H9 (cell line): ENCODE measurements at regions not wholly inside any gene's neighbourhood (a gene's known extent, or its start where the extent isn't known, plus 50 kb on each side); places are given as distances from the start of the nearest gene placed in this dataset.

ENCODE experiments used
- DNase-seq: peaks from one replicate; pipeline ENCODE4 v3.0.0-alpha.2; 2017
- H2AFZ ChIP-seq: one replicate; pipeline ENCODE4 v1.6.1; 2013; ENCODE audit warnings: mild to moderate bottlenecking, low read length, control low read depth, moderate library complexity
- H2AK5ac ChIP-seq: 2 replicates; pipeline ENCODE4 v1.6.1; 2013; ENCODE audit warnings: low read length, control low read depth, mixed read lengths; ENCODE audit not compliant: insufficient read length
- H2BK120ac ChIP-seq: one replicate; pipeline ENCODE4 v1.6.1; 2013; ENCODE audit warnings: low read depth, mild to moderate bottlenecking, low read length, control low read depth, inconsistent platforms; ENCODE audit not compliant: poor library complexity, severe bottlenecking
- H2BK12ac ChIP-seq: 2 replicates; pipeline ENCODE4 v1.6.1; 2013; ENCODE audit warnings: low read length, control low read depth, mixed read lengths, low read depth; ENCODE audit not compliant: insufficient read length
- H2BK15ac ChIP-seq: 2 replicates; pipeline ENCODE4 v1.6.1; 2013; ENCODE audit warnings: low read depth, low read length, control low read depth
- H2BK20ac ChIP-seq: one replicate; pipeline ENCODE4 v1.6.1; 2013; ENCODE audit warnings: low read depth, mild to moderate bottlenecking, low read length, control low read depth, inconsistent platforms; ENCODE audit not compliant: poor library complexity, severe bottlenecking
- H2BK5ac ChIP-seq: 2 replicates; pipeline ENCODE4 v1.6.1; 2013; ENCODE audit warnings: low read length, control low read depth, mixed read lengths; ENCODE audit not compliant: insufficient read length
- H3K14ac ChIP-seq: 2 replicates; pipeline ENCODE4 v1.6.1; 2013; ENCODE audit warnings: low read length, control low read depth; ENCODE audit not compliant: insufficient read depth
- H3K18ac ChIP-seq: 2 replicates; pipeline ENCODE4 v1.6.1; 2013; ENCODE audit warnings: low read depth, mild to moderate bottlenecking, mixed read lengths, low read length, control low read depth; ENCODE audit not compliant: insufficient read length
- H3K23ac ChIP-seq: 2 replicates; pipeline ENCODE4 v1.6.1; 2013; ENCODE audit warnings: low read length, control low read depth, mixed read lengths, low read depth; ENCODE audit not compliant: insufficient read length
- H3K23me2 ChIP-seq: 2 replicates; pipeline ENCODE4 v1.6.1; 2013; ENCODE audit warnings: low read depth, mild to moderate bottlenecking, mixed read lengths, low read length, control low read depth; ENCODE audit not compliant: insufficient read length, poor library complexity, severe bottlenecking
- H3K27ac ChIP-seq: 2 replicates; pipeline ENCODE4 v1.5.1; 2013; ENCODE audit warnings: low read length, control low read depth, mixed read lengths, low read depth; ENCODE audit not compliant: insufficient read length
- H3K27me3 ChIP-seq: 2 replicates; pipeline ENCODE4 v1.6.1; 2013; ENCODE audit warnings: low read length, control low read depth, inconsistent platforms; ENCODE audit not compliant: insufficient read depth
- H3K4ac ChIP-seq: 2 replicates; pipeline ENCODE4 v1.6.1; 2013; ENCODE audit warnings: low read depth, mild to moderate bottlenecking, control low read depth, inconsistent platforms, low read length, moderate library complexity
- H3K4me1 ChIP-seq: 2 replicates; pipeline ENCODE4 v1.6.1; 2013; ENCODE audit warnings: low read length, control low read depth, inconsistent platforms; ENCODE audit not compliant: insufficient read depth
- H3K4me2 ChIP-seq: 2 replicates; pipeline ENCODE4 v1.6.1; 2013; ENCODE audit warnings: low read length, control low read depth, mixed read lengths; ENCODE audit not compliant: insufficient read length, insufficient read depth
- H3K56ac ChIP-seq: 2 replicates; pipeline ENCODE4 v1.6.1; 2013; ENCODE audit warnings: low read depth, mild to moderate bottlenecking, mixed read lengths, low read length, control low read depth; ENCODE audit not compliant: insufficient read length
- H3K79me1 ChIP-seq: 2 replicates; pipeline ENCODE4 v1.6.1; 2013; ENCODE audit warnings: low read depth, mild to moderate bottlenecking, moderate library complexity, low read length, control low read depth, inconsistent platforms; ENCODE audit not compliant: insufficient read depth, poor library complexity, severe bottlenecking
- H3K79me2 ChIP-seq: 2 replicates; pipeline ENCODE4 v1.6.1; 2013; ENCODE audit warnings: low read length, control low read depth, inconsistent platforms; ENCODE audit not compliant: insufficient read depth
- H3K9ac ChIP-seq: 2 replicates; pipeline ENCODE4 v1.6.1; 2013; ENCODE audit warnings: low read length, control low read depth, mixed read lengths; ENCODE audit not compliant: insufficient read length; ENCODE audit errors: extremely low read depth
- H3K9me3 ChIP-seq: one replicate; pipeline ENCODE4 v1.6.1; 2013; ENCODE audit warnings: low read depth, low read length, inconsistent platforms; ENCODE audit not compliant: control insufficient read depth
- H3T11ph ChIP-seq: one replicate; pipeline ENCODE4 v1.6.1; 2013; ENCODE audit warnings: mild to moderate bottlenecking, low read length, control low read depth, inconsistent platforms
- H4K20me1 ChIP-seq: one replicate; pipeline ENCODE4 v1.6.1; 2013; ENCODE audit not compliant: control insufficient read depth, insufficient read length, insufficient read depth
- H4K5ac ChIP-seq: 2 replicates; pipeline ENCODE4 v1.6.1; 2013; ENCODE audit warnings: low read depth, mild to moderate bottlenecking, mixed read lengths, low read length, control low read depth; ENCODE audit not compliant: insufficient read length
- H4K8ac ChIP-seq: replicated peaks from 2 replicates; pipeline ENCODE4 v1.6.1; 2013; ENCODE audit warnings: low read length, control low read depth, mixed read lengths, low read depth; ENCODE audit not compliant: insufficient read length
- H4K91ac ChIP-seq: 2 replicates; pipeline ENCODE4 v1.6.1; 2013; ENCODE audit warnings: low read depth, mild to moderate bottlenecking, moderate library complexity, mixed read lengths, low read length, control low read depth; ENCODE audit not compliant: insufficient read length
- H3K27ac Mint-ChIP-seq, 3 experiments: 2 replicates in 2 of 3; 3 replicates in 1 of 3; pipeline ENCODE4 v1.8.0; 2020 to 2021; ENCODE audit warnings: mixed read lengths in 3 of 3, mild to moderate bottlenecking in 1 of 3, moderate library complexity in 1 of 3
- H3K27me3 Mint-ChIP-seq: 2 replicates; pipeline ENCODE4 v1.8.0; 2021; ENCODE audit warnings: low read depth, mild to moderate bottlenecking, moderate library complexity, mixed read lengths
- H3K36me3 Mint-ChIP-seq, 3 experiments: 2 replicates in 2 of 3; 3 replicates in 1 of 3; pipeline ENCODE4 v1.8.0; 2020 to 2021; ENCODE audit warnings: low read depth in 3 of 3, mixed read lengths in 3 of 3; ENCODE audit not compliant: insufficient read depth in 1 of 3
- H3K4me1 Mint-ChIP-seq, 2 experiments: 2 replicates each; pipeline ENCODE4 v1.8.0; 2020; ENCODE audit warnings: mixed read lengths in 2 of 2
- H3K4me3 Mint-ChIP-seq, 2 experiments: 2 replicates in 1 of 2; 3 replicates in 1 of 2; pipeline ENCODE4 v1.8.0; 2020 to 2021; ENCODE audit warnings: mild to moderate bottlenecking in 2 of 2, mixed read lengths in 2 of 2, moderate library complexity in 1 of 2
- H3K9me3 Mint-ChIP-seq, 2 experiments: 2 replicates in 1 of 2; 3 replicates in 1 of 2; pipeline ENCODE4 v1.8.0; 2020; ENCODE audit warnings: mild to moderate bottlenecking in 2 of 2, mixed read lengths in 2 of 2, moderate library complexity in 1 of 2
- CTCF ChIP-seq: fragments of 200-600 bp; sonication (generic); conservative IDR thresholded peaks from 3 replicates; pipeline ENCODE4 v1.8.0; 2021; ENCODE audit warnings: antibody characterized with exemption, mild to moderate bottlenecking
- WGBS: extraction: QIAGEN DNeasy Blood & Tissue Kit; methylation state at CpG from one replicate; pipeline ENCODE4 v1.1.7; 2013; ENCODE audit warnings: missing lambda C conversion rate, low lambda C conversion rate, mixed read lengths; ENCODE audit not compliant: insufficient read length; ENCODE audit errors: extremely low coverage; 5-methylcytosine and 5-hydroxymethylcytosine counted together

- H4K91ac ChIP-seq, result no peak overlapping the region
- H3K4ac ChIP-seq, result no peak overlapping the region
- TF ChIP-seq CTCF, result no peak
- peaks cover 4% of the 10 kb centered on the region; the same call in 1 of the 2 replicates for H3K27me3 Mint-ChIP-seq
- H3K4me1 Mint-ChIP-seq, result 0 out of 4 replicates have a peak, but pooled peaks cover 0 to 3% of the 10 kb centered on the region in 2 experiments
- no peak overlapping the region for H2BK120ac ChIP-seq
- peaks cover 5 to 12% of the 10 kb centered on the region in 2 experiments; a peak in 4 of 5 replicates for H3K9me3 Mint-ChIP-seq
- H3T11ph ChIP-seq, result no peak overlapping the region
- H4K20me1 ChIP-seq, result no peaks in the 10 kb centered on the region
- WGBS, result no CpG with 5 or more reads among the region's 3 CpGs
- H3K79me2 ChIP-seq, result no peaks in the 10 kb centered on the region
- H2BK20ac ChIP-seq, result no peak overlapping the region
- H2BK12ac ChIP-seq, result no peak overlapping the region
- H3K14ac ChIP-seq, result no peak overlapping the region
- H3K4me1 ChIP-seq, result no peaks in the 10 kb centered on the region
- DNase-seq, result peak; percentile 10
- H3K4me2 ChIP-seq, result no peak overlapping the region
- H3K23me2 ChIP-seq, result no peaks in the 10 kb centered on the region
- no peak overlapping the region for H3K4me3 Mint-ChIP-seq
- no peak overlapping the region for H4K8ac ChIP-seq
- H3K56ac ChIP-seq, result no peak overlapping the region
- H3K9me3 ChIP-seq, result no peaks in the 10 kb centered on the region
- no peak overlapping the region for H3K27ac Mint-ChIP-seq
- H3K27me3 ChIP-seq, result no peaks in the 10 kb centered on the region
- H2AFZ ChIP-seq, result no peak overlapping the region
- no peaks in the 10 kb centered on the region for H3K36me3 Mint-ChIP-seq
- no peak overlapping the region for H3K23ac ChIP-seq
- no peak overlapping the region for H3K27ac ChIP-seq
- no peak overlapping the region for H2BK15ac ChIP-seq
- H2BK5ac ChIP-seq, result no peak overlapping the region
- no peak overlapping the region for H2AK5ac ChIP-seq
- no peak overlapping the region for H4K5ac ChIP-seq
- no peak overlapping the region for H3K9ac ChIP-seq
- H3K79me1 ChIP-seq, result no peaks in the 10 kb centered on the region
- no peak overlapping the region for H3K18ac ChIP-seq
These were observed 77.6 kb upstream of the RAB6C start for GRCh38 chr2:129901754-129902415.
